Omental fat pad (tissue), 3 donors: ENCODE measurements at regions not wholly inside any gene's neighbourhood (a gene's known extent, or its start where the extent isn't known, plus 50 kb on each side); places are given as distances from the start of the nearest gene placed in this dataset.

ENCODE experiments used
- ATAC-seq: fragments of 150-250 bp; one replicate; pipeline ENCODE4 v1.9.1; 2016; ENCODE audit warnings: mild to moderate bottlenecking, moderate library complexity; ENCODE audit not compliant: low FRiP score
- DNase-seq: peaks from one replicate; pipeline ENCODE4 v3.0.0-alpha.2; 2019; ENCODE audit warnings: low spot score
- TF ChIP-seq, protein P1 (sequence below), 3 donors: fragments of 450-650 bp; IDR thresholded peaks; one replicate each; pipeline ENCODE4 v1.5.1; 2016 to 2017; ENCODE audit warnings: antibody characterized with exemption in 3 of 3, mild to moderate bottlenecking in 3 of 3, moderate library complexity in 2 of 3

DNA sequence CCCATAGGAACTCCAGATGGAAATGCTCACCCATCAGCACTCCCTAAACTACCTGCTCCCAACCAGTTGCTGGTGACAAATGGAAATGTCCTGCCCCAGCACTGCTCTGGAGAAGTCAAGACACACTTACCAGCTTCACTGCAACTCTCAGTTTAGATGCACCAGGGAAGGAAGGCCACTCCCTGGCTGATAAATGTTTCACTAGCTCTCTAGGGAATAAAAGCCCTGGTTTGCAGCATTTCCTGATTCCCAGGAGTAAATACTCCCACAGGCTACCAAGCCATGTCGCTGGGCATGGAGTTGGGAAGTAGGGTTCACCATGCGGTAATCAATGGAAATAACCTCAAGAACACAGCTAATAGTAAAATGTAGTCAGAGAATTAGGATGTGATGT, 112.0 kb upstream of the NEO1 start:
- DNase-seq: no peak

DNA sequence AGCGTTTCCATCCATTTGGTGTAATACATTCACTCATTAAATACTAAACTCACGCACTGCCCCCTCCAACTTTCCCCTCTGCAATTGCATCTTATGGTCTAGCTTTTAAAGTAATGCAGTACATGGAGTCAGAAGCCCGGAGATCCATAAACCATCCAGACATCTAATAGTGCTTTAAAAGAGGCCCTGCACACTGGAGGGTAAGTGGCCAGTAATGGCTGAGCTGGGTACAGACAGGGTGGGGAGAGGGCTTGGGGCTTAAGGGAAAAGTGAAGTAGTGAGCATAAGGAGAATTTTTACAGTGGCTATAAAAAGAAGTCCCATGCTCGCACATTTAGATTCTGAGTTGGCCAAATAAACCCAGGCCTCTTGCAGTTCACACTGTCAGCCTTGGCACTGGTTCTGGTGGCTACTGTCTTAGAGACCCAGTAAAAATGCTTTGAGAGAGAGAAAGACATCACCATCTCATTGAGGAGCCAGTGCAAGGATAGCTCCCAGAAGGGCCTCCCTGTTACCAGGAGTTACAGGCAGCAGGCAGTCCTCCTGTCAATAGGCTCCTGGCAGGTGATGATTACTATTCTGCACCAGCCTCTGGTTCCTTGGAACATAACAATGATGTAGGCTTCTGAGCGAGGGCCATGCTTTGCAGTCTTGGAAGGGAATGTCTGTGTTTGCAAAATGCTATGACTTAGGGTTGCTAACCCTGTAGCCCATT, 112.6 kb upstream of the NEO1 start:
- no peak for ATAC-seq
- DNase-seq: no peak
- TF ChIP-seq, protein P1, sequence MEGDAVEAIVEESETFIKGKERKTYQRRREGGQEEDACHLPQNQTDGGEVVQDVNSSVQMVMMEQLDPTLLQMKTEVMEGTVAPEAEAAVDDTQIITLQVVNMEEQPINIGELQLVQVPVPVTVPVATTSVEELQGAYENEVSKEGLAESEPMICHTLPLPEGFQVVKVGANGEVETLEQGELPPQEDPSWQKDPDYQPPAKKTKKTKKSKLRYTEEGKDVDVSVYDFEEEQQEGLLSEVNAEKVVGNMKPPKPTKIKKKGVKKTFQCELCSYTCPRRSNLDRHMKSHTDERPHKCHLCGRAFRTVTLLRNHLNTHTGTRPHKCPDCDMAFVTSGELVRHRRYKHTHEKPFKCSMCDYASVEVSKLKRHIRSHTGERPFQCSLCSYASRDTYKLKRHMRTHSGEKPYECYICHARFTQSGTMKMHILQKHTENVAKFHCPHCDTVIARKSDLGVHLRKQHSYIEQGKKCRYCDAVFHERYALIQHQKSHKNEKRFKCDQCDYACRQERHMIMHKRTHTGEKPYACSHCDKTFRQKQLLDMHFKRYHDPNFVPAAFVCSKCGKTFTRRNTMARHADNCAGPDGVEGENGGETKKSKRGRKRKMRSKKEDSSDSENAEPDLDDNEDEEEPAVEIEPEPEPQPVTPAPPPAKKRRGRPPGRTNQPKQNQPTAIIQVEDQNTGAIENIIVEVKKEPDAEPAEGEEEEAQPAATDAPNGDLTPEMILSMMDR (IDR thresholded peaks at IDR 0.05): no peak

More for the DNA sequence above, 112.0 kb upstream of the NEO1 start:
- TF ChIP-seq, protein P1 (IDR thresholded peaks at IDR 0.05): no peak
- no peak for ATAC-seq

DNA sequence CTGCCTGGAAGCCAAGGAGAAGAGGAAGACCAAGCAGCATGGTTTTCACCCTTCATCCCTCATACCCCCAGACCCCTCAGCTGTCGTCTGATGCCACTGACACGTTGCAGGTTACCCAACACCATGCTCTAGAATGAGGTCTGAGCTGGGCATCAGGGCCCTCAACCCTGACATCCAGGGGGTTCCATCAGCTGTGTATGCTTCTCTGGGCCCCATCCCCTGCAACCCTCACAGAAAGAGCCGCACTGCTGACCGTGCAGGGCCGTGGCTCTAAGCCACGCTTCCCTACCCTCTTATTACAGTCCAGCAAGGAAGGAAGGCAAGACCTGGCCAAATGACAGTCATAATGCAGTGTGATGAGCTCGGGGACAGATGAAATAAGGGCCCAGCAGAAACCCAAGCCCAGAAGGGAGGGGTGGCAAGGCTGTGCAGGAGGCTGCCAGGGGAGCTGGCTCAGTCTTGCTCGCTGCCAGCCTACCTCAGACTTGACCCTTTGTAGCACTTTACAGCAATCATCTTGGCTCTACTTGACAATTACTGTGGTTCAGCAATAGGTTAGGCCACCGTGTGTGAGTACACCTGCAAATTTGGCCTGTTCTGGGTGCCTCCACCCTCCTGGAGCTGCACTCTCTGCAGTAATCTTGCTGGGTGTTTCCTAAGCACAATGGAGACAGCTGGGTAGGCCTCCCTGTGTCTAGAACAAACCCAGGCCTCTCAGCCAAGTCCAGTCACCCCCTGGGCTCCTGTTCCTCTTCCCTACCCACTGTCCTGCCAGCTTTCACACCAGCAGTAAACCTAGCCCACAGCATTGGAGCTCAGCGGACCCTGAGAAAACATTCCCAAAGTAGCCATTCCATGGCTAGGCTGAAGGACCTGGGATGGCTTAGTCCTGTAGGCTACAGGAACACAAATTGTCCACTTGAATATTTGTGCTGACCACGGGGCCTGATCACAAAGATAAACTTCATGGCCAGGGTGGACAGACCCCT, 115.3 kb upstream of the NEO1 start:
- TF ChIP-seq, protein P1 (IDR thresholded peaks at IDR 0.05): no peak
- ATAC-seq (no peak), DNase-seq (no peak)

DNA sequence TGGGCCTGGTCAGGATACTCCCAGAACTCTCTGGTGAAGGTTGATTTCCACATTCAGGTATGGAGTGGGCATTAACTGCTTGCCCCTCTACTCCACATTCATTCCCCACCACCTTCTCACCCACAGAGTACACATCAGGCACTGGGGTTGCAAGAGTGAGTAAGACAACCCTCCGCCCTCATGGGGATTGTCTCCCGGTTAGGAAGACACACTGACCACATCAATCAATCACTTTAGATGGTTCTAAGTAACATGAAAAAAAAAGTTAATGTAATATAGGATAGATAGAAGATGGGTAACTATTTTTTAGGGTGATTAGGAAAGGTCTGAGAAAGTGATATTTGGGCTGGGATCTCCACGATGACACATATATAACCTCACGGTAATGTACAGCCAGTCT, 116.0 kb upstream of the NEO1 start:
- no peak for ATAC-seq
- TF ChIP-seq, protein P1 (IDR thresholded peaks at IDR 0.05): no peak
- DNase-seq: no peak

DNA sequence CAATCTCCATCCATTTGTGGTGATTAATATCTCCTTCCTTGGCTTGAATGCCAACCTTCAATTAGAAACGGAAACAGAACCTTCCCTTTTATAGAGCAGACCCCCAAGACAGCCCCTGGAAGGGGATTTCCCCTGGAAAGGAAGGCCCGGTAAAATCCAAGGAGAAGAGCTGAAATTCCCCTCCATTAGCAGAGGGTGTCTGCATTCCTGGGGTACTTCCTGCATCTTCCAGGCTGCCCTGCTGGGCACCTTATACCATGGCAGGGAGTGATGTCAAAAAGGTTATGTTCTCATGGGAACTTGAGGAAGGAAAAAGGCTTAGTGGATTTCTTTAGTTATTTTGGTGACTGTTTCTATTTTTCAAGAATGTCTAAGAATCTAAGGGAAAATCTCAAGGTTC, 116.7 kb upstream of the NEO1 start:
- TF ChIP-seq, protein P1 (IDR thresholded peaks at IDR 0.05): no peak

DNA sequence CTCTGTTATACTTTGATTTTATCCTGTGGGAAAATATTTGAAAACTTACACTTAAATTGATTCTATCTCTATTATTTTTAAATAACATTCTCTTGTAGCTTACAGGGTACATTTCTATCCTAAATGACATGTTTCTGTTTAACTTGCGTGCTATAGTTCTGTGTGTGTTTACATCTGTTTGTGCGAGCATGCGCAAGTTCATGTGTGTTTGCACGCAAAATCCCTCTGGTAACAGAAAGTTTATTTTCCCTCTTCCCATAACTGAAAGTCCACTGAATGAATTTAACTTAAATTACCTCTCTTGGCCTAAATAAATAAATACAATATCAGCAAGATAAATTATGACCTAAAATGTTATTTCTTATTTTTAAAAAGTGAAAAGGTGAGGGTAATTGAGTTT, 117.3 kb upstream of the NEO1 start:
- no peak for DNase-seq
- ATAC-seq: no peak
- TF ChIP-seq, protein P1 (IDR thresholded peaks at IDR 0.05): no peak

More for the DNA sequence above, 116.7 kb upstream of the NEO1 start:
- ATAC-seq (no peak), DNase-seq (no peak)
